GM23338 (cell line): ENCODE measurements at regions not wholly inside any gene's neighbourhood (a gene's known extent, or its start where the extent isn't known, plus 50 kb on each side); places are given as distances from the start of the nearest gene placed in this dataset.

Experiments
- ATAC-seq: fragments of 200-7000 bp; cut with Tn5 transposase; 3 replicates; pipeline ENCODE4 v1.9.1; 2020
- DNase-seq: peaks from one replicate; pipeline ENCODE4 v3.0.0-alpha.2; 2015; ENCODE audit warnings: low spot score
- H2AFZ ChIP-seq: fragments of 200-600 bp; sonication (generic); 2 replicates; pipeline ENCODE4 v1.8.0; 2016; ENCODE audit warnings: antibody characterized with exemption, mild to moderate bottlenecking, moderate library complexity
- H3F3A ChIP-seq: fragments of 200-600 bp; sonication (generic); replicated peaks from 2 replicates; pipeline ENCODE4 v1.8.0; 2017; ENCODE audit warnings: antibody characterized with exemption, mixed run types, low read depth
- H3K27ac ChIP-seq: fragments of 200-600 bp; sonication (generic); 2 replicates; pipeline ENCODE4 v1.6.1; 2016; ENCODE audit warnings: low read depth
- H3K27me3 ChIP-seq: fragments of 200-600 bp; sonication (generic); 2 replicates; pipeline ENCODE4 v1.8.0; 2016; ENCODE audit warnings: mild to moderate bottlenecking, mixed run types, moderate library complexity; ENCODE audit not compliant: insufficient read depth
- H3K36me3 ChIP-seq: fragments of 200-600 bp; sonication (generic); 2 replicates; pipeline ENCODE4 v1.8.0; 2016; ENCODE audit warnings: mild to moderate bottlenecking; ENCODE audit not compliant: insufficient read depth
- H3K4me1 ChIP-seq: fragments of 200-600 bp; sonication (generic); 2 replicates; pipeline ENCODE4 v1.8.0; 2016; ENCODE audit warnings: mild to moderate bottlenecking, moderate library complexity; ENCODE audit not compliant: insufficient read depth
- H3K4me2 ChIP-seq: fragments of 200-600 bp; sonication (generic); 2 replicates; pipeline ENCODE4 v1.7.1; 2017; ENCODE audit warnings: mixed run types
- H3K4me3 ChIP-seq: fragments of 200-600 bp; sonication (generic); 2 replicates; pipeline ENCODE4 v1.6.1; 2016; ENCODE audit warnings: mixed run types
- H3K79me2 ChIP-seq: fragments of 200-600 bp; sonication (generic); replicated peaks from 2 replicates; pipeline ENCODE4 v1.8.0; 2017; ENCODE audit warnings: mild to moderate bottlenecking; ENCODE audit not compliant: insufficient read depth
- H3K9me2 ChIP-seq: fragments of 200-600 bp; sonication (generic); 2 replicates; pipeline ENCODE4 v1.8.0; 2017; ENCODE audit not compliant: insufficient read depth
- H4K20me1 ChIP-seq: fragments of 200-600 bp; sonication (generic); replicated peaks from 2 replicates; pipeline ENCODE4 v1.8.0; 2017; ENCODE audit warnings: mild to moderate bottlenecking; ENCODE audit not compliant: insufficient read depth
- H3K27ac Mint-ChIP-seq: 2 replicates; pipeline ENCODE4 v1.8.0; 2020; ENCODE audit warnings: inconsistent platforms, mild to moderate bottlenecking, moderate library complexity, mixed read lengths
- H3K27me3 Mint-ChIP-seq: 3 replicates; pipeline ENCODE4 v1.8.0; 2022; ENCODE audit warnings: low read depth, mild to moderate bottlenecking, moderate library complexity, mixed read lengths, inconsistent platforms; ENCODE audit not compliant: insufficient read depth, poor library complexity
- H3K36me3 Mint-ChIP-seq: 3 replicates; pipeline ENCODE4 v1.8.0; 2021; ENCODE audit warnings: low read depth, mild to moderate bottlenecking, inconsistent platforms, moderate library complexity, mixed read lengths
- H3K4me1 Mint-ChIP-seq: 3 replicates; pipeline ENCODE4 v1.8.0; 2020; ENCODE audit warnings: mild to moderate bottlenecking, inconsistent platforms, mixed read lengths
- H3K4me3 Mint-ChIP-seq: 3 replicates; pipeline ENCODE4 v1.8.0; 2021; ENCODE audit warnings: moderate library complexity, mild to moderate bottlenecking, inconsistent platforms, mixed read lengths
- H3K9me3 Mint-ChIP-seq: 3 replicates; pipeline ENCODE4 v1.8.0; 2020; ENCODE audit warnings: moderate library complexity, mild to moderate bottlenecking, inconsistent platforms, mixed read lengths
- CREB1 ChIP-seq: fragments of 250-450 bp; sonication (Bioruptor Pico); IDR thresholded peaks from 2 replicates; pipeline ENCODE4 v1.5.0; 2020; ENCODE audit warnings: low read depth, mild to moderate bottlenecking, moderate library complexity
- EZH2 ChIP-seq: fragments of 200-600 bp; sonication (generic); IDR thresholded peaks from one replicate; pipeline ENCODE4 v1.8.0; 2017; ENCODE audit warnings: antibody characterized with exemption, mild to moderate bottlenecking, low read depth; ENCODE audit not compliant: unreplicated experiment
- EZH2phosphoT487 ChIP-seq: fragments of 200-600 bp; sonication (generic); IDR thresholded peaks from one replicate; pipeline ENCODE4 v1.8.1; 2018; ENCODE audit warnings: antibody characterized with exemption; ENCODE audit not compliant: unreplicated experiment
- JUNB ChIP-seq: IDR thresholded peaks from one replicate; pipeline ENCODE4 v1.6.1; 2016; ENCODE audit warnings: antibody characterized with exemption; ENCODE audit not compliant: unreplicated experiment
- NANOG ChIP-seq: IDR thresholded peaks from 2 replicates; pipeline ENCODE4 v1.6.1; 2016; ENCODE audit warnings: antibody characterized with exemption, borderline replicate concordance
- POLR2AphosphoS5 ChIP-seq: IDR thresholded peaks from 2 replicates; pipeline ENCODE4 v1.6.1; 2016; ENCODE audit warnings: antibody characterized with exemption, low read depth
- STAT1 ChIP-seq: IDR thresholded peaks from one replicate; pipeline ENCODE4 v1.6.1; 2016; ENCODE audit warnings: antibody characterized with exemption; ENCODE audit not compliant: unreplicated experiment
- ZNF114 ChIP-seq: fragments of 250-450 bp; sonication (Bioruptor Pico); IDR thresholded peaks from 2 replicates; pipeline ENCODE4 v1.5.0; 2020; ENCODE audit warnings: mild to moderate bottlenecking, moderate library complexity
- ZNF331 ChIP-seq: fragments of 250-450 bp; sonication (Bioruptor Pico); IDR thresholded peaks from 2 replicates; pipeline ENCODE4 v1.5.0; 2020; ENCODE audit warnings: low read depth, mild to moderate bottlenecking, moderate library complexity
- TF ChIP-seq, protein P1 (sequence below), 2 experiments: fragments of 200-600 bp in 1 of 2; sonication (generic) in 1 of 2; conservative IDR thresholded peaks; 2 replicates each; pipeline versions ENCODE4 v1.5.1 to v1.6.1; 2016 to 2017; ENCODE audit warnings: antibody characterized with exemption in 2 of 2, low read depth in 2 of 2, mild to moderate bottlenecking in 2 of 2, moderate library complexity in 1 of 2
- TF ChIP-seq, protein P2 (sequence below): IDR thresholded peaks from one replicate; pipeline ENCODE4 v1.6.1; 2018; ENCODE audit warnings: antibody characterized with exemption; ENCODE audit not compliant: unreplicated experiment
- TF ChIP-seq, protein P3 (sequence below): fragments of 250-450 bp; sonication (Bioruptor Pico); IDR thresholded peaks from 2 replicates; pipeline ENCODE4 v1.5.0; 2020; ENCODE audit warnings: mild to moderate bottlenecking, moderate library complexity
- TF ChIP-seq, protein P4 (sequence below): IDR thresholded peaks from 2 replicates; pipeline ENCODE4 v1.6.1; 2016; ENCODE audit warnings: antibody characterized with exemption

DNA sequence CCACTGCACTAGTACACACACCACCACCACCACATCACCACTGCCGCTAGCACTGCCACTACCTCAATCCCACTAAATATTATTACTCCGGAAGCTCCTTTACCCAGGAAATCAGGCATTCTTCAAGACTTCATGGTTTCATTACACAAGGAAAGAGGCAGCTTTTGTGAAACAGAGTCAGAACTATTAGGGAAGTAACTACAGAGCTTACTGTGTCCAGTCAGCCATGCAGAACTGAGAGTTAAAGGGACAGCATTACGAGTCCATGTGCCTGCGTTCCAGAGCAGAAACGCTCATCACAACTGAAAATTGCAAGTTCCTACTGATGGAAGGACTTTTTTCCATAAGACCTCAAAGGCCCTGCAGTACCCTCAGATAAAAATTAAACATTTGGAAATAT lies 103.2 kb upstream of the FRG1 start:
- H4K20me1 ChIP-seq: no peaks in the 10 kb centered on the region
- H3F3A ChIP-seq: no peaks in the 10 kb centered on the region
- Mint-ChIP-seq H3K27ac (no peak overlapping the region), H3K9me3 (peaks cover 70% of the 10 kb centered on the region), H3K4me3 (no peak overlapping the region), H3K4me1 (no peaks in the 10 kb centered on the region), H3K36me3 (no peaks in the 10 kb centered on the region; the same call in 2 of the 3 replicates), H3K27me3 (peaks cover 3% of the 10 kb centered on the region)
- no peaks in the 10 kb centered on the region for H3K27me3 ChIP-seq
- no peak for DNase-seq
- no peak overlapping the region for H3K27ac ChIP-seq
- H3K79me2 ChIP-seq: no peaks in the 10 kb centered on the region
- no peaks in the 10 kb centered on the region for H3K36me3 ChIP-seq
- H3K9me2 ChIP-seq: no peaks in the 10 kb centered on the region
- H3K4me3 ChIP-seq: no peak overlapping the region
- H2AFZ ChIP-seq: no peak overlapping the region
- no peaks in the 10 kb centered on the region for H3K4me1 ChIP-seq
- ATAC-seq: no peak
- no peak overlapping the region for H3K4me2 ChIP-seq
- TF ChIP-seq, protein P1, sequence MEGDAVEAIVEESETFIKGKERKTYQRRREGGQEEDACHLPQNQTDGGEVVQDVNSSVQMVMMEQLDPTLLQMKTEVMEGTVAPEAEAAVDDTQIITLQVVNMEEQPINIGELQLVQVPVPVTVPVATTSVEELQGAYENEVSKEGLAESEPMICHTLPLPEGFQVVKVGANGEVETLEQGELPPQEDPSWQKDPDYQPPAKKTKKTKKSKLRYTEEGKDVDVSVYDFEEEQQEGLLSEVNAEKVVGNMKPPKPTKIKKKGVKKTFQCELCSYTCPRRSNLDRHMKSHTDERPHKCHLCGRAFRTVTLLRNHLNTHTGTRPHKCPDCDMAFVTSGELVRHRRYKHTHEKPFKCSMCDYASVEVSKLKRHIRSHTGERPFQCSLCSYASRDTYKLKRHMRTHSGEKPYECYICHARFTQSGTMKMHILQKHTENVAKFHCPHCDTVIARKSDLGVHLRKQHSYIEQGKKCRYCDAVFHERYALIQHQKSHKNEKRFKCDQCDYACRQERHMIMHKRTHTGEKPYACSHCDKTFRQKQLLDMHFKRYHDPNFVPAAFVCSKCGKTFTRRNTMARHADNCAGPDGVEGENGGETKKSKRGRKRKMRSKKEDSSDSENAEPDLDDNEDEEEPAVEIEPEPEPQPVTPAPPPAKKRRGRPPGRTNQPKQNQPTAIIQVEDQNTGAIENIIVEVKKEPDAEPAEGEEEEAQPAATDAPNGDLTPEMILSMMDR (conservative IDR thresholded peaks at IDR 0.05; ENCODE audit: low read depth in 2 of 2): no peak
- TF ChIP-seq EZH2 (no peak), EZH2phosphoT487 (no peak), CREB1 (CRISPR knock-in tag) (no peak), NANOG (no peak), POLR2AphosphoS5 (no peak), ZNF331 (CRISPR knock-in tag) (no peak), STAT1 (no peak), JUNB (no peak), ZNF114 (CRISPR knock-in tag) (no peak)
- TF ChIP-seq, protein P2, sequence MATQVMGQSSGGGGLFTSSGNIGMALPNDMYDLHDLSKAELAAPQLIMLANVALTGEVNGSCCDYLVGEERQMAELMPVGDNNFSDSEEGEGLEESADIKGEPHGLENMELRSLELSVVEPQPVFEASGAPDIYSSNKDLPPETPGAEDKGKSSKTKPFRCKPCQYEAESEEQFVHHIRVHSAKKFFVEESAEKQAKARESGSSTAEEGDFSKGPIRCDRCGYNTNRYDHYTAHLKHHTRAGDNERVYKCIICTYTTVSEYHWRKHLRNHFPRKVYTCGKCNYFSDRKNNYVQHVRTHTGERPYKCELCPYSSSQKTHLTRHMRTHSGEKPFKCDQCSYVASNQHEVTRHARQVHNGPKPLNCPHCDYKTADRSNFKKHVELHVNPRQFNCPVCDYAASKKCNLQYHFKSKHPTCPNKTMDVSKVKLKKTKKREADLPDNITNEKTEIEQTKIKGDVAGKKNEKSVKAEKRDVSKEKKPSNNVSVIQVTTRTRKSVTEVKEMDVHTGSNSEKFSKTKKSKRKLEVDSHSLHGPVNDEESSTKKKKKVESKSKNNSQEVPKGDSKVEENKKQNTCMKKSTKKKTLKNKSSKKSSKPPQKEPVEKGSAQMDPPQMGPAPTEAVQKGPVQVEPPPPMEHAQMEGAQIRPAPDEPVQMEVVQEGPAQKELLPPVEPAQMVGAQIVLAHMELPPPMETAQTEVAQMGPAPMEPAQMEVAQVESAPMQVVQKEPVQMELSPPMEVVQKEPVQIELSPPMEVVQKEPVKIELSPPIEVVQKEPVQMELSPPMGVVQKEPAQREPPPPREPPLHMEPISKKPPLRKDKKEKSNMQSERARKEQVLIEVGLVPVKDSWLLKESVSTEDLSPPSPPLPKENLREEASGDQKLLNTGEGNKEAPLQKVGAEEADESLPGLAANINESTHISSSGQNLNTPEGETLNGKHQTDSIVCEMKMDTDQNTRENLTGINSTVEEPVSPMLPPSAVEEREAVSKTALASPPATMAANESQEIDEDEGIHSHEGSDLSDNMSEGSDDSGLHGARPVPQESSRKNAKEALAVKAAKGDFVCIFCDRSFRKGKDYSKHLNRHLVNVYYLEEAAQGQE: no peak
- TF ChIP-seq, protein P3, sequence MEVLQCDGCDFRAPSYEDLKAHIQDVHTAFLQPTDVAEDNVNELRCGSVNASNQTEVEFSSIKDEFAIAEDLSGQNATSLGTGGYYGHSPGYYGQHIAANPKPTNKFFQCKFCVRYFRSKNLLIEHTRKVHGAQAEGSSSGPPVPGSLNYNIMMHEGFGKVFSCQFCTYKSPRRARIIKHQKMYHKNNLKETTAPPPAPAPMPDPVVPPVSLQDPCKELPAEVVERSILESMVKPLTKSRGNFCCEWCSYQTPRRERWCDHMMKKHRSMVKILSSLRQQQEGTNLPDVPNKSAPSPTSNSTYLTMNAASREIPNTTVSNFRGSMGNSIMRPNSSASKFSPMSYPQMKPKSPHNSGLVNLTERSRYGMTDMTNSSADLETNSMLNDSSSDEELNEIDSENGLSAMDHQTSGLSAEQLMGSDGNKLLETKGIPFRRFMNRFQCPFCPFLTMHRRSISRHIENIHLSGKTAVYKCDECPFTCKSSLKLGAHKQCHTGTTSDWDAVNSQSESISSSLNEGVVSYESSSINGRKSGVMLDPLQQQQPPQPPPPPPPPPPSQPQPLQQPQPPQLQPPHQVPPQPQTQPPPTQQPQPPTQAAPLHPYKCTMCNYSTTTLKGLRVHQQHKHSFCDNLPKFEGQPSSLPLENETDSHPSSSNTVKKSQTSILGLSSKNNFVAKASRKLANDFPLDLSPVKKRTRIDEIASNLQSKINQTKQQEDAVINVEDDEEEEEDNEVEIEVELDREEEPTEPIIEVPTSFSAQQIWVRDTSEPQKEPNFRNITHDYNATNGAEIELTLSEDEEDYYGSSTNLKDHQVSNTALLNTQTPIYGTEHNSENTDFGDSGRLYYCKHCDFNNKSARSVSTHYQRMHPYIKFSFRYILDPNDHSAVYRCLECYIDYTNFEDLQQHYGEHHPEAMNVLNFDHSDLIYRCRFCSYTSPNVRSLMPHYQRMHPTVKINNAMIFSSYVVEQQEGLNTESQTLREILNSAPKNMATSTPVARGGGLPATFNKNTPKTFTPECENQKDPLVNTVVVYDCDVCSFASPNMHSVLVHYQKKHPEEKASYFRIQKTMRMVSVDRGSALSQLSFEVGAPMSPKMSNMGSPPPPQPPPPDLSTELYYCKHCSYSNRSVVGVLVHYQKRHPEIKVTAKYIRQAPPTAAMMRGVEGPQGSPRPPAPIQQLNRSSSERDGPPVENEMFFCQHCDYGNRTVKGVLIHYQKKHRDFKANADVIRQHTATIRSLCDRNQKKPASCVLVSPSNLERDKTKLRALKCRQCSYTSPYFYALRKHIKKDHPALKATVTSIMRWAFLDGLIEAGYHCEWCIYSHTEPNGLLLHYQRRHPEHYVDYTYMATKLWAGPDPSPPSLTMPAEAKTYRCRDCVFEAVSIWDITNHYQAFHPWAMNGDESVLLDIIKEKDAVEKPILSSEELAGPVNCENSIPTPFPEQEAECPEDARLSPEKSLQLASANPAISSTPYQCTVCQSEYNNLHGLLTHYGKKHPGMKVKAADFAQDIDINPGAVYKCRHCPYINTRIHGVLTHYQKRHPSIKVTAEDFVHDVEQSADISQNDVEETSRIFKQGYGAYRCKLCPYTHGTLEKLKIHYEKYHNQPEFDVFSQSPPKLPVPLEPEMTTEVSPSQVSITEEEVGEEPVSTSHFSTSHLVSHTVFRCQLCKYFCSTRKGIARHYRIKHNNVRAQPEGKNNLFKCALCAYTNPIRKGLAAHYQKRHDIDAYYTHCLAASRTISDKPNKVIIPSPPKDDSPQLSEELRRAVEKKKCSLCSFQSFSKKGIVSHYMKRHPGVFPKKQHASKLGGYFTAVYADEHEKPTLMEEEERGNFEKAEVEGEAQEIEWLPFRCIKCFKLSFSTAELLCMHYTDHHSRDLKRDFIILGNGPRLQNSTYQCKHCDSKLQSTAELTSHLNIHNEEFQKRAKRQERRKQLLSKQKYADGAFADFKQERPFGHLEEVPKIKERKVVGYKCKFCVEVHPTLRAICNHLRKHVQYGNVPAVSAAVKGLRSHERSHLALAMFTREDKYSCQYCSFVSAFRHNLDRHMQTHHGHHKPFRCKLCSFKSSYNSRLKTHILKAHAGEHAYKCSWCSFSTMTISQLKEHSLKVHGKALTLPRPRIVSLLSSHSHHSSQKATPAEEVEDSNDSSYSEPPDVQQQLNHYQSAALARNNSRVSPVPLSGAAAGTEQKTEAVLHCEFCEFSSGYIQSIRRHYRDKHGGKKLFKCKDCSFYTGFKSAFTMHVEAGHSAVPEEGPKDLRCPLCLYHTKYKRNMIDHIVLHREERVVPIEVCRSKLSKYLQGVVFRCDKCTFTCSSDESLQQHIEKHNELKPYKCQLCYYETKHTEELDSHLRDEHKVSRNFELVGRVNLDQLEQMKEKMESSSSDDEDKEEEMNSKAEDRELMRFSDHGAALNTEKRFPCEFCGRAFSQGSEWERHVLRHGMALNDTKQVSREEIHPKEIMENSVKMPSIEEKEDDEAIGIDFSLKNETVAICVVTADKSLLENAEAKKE (CRISPR knock-in tag): no peak
- TF ChIP-seq, protein P4, sequence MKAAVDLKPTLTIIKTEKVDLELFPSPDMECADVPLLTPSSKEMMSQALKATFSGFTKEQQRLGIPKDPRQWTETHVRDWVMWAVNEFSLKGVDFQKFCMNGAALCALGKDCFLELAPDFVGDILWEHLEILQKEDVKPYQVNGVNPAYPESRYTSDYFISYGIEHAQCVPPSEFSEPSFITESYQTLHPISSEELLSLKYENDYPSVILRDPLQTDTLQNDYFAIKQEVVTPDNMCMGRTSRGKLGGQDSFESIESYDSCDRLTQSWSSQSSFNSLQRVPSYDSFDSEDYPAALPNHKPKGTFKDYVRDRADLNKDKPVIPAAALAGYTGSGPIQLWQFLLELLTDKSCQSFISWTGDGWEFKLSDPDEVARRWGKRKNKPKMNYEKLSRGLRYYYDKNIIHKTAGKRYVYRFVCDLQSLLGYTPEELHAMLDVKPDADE: no peak
